Urothelium cell line (cell line): ENCODE measurements at regions not wholly inside any gene's neighbourhood (a gene's known extent, or its start where the extent isn't known, plus 50 kb on each side); places are given as distances from the start of the nearest gene placed in this dataset.
"Not testable (repeated sequence)": the region's sequence is repeated elsewhere in the genome, so short reads cannot be mapped to it uniquely, and the experiment has no call there.

Experiments
- DNase-seq: peaks from one replicate; pipeline ENCODE4 v3.0.0; 2011; ENCODE audit warnings: low spot score, mixed read lengths
- FAIRE-seq: peaks from 2 replicates; lab custom pipeline; 2011; peaks lifted over from hg19 to GRCh38; lab: Jason Lieb, UNC

DNA sequence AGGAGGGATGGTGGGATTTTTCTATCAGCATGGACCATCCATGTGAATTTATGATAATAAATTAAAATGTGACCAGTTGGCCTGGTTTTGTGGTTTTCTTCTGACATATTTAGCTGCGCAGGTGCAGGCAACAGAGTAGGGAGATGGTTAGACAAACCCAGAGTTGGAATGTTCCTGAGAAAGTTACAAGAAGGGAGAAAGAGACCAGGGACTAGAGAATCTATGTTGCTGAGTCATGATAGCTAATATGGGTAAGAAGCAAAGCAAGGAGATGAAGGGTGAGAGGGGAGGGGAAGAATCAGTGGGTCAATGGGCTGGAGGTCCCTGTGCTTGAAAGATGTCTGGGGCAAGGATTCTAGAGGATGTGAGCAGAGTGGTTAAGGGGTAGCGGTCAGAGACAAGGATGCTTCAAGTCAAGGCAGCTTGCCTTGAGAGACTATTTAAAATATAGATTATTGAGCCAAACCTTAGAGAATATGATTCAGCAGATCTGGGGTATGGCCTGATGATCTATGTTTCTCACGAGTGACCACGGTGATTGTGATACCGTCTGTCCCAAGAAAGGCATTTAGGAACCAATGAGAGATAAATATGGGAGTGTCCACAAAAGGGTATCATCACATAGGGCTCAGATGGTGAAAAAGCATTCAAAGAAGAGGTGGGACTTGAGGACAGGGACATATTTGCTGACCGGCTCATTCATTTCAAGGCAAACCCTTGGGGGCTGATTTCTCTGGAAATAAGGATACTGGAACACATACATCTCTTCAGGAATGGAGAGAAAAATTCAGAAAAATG is 219.7 kb upstream of the PLD5 start:
- no peak for FAIRE-seq

DNA sequence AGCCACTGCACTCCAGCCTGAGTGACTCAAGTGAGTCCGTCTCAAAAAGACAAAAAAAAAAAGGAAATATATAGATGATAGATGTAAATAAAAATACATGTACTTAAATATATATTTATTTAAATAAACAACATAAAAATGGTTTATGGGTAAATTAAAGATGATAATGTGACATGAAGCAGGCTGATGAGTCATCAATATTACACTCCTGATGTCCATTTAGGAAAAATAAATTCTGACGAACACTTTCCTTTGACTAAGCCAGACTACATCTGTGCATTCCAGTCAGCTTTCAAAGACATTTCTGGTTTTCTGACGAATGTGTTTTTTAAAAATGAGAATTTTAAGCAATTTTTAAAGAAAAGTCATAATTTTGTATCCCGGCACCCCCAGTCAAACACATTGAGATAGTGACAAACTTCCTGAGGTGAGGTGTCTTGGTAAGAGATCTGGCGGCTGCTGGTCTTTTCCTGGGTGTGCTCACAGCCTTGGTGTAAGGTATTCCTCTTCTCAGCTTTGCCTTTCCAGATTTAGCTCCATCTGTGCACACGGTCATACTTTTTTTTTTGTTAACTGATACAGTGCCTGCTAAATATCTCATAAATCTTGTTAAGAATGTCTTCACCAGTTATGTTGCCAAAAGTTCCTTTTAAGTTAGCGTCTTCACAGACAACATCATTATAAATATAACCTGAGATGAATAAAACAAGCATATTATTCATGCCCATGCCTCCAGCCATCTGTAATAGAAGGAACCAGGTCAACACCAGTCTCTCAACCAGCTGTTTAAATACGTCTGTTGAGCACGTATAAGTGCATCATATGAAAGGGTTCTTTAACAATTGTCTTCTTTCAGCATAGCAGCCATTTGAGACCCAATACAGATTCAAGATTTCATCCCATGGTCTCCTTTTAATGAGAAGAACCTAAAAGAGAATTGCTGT is 214.5 kb upstream of the PLD5 start:
- no peak for DNase-seq
- no peak for FAIRE-seq

More for the DNA sequence above, 219.7 kb upstream of the PLD5 start:
- DNase-seq = no peak

GRCh38 chr1:242736611-242737010 is 212.1 kb upstream of the PLD5 start:
- FAIRE-seq = no peak

GRCh38 chr1:242735323-242735722 is 210.8 kb upstream of the PLD5 start:
- DNase-seq (no peak), FAIRE-seq (no peak)

More at GRCh38 chr1:242736611-242737010, 212.1 kb upstream of the PLD5 start:
- DNase-seq = no peak

DNA sequence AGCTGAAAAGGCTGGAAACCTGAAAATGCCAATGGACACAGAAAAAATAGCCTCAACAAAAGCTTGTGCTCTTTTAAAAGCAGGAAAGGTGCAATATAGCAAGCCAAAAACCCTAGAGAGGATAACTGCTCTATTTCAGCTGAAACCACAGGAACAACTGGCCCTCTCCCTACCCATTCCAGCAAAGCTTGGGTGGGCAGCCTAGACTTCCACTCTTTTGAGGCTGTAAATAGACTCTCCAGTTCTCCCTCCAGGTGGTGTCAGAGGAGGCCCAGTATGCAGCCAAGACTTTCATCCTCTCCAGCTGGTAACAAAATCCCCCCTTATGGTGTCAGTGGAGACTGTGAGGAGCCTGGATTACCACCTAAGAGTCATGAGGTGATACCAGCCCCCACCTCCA is 206.9 kb upstream of the PLD5 start:
- no peak for FAIRE-seq
- no peak for DNase-seq

DNA sequence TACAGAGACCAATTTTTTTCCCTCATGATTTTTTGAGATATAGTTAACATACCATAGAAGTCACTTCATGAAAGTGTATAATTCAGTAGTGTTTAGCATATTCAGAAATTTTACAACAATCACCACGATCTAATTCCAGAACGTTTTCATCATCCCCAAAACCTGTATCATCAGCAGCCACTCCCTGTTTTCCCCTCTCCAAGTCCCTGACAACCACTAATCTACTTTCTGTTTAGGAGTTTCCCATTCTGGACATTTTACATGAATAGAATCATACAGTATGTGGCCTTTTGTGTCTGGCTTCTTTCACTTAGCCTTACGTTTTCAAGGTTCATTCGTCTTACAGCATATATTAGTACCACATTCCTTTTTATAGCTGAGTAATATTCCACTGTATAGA is 204.2 kb upstream of the PLD5 start:
- DNase-seq (no peak), FAIRE-seq (no peak)

DNA sequence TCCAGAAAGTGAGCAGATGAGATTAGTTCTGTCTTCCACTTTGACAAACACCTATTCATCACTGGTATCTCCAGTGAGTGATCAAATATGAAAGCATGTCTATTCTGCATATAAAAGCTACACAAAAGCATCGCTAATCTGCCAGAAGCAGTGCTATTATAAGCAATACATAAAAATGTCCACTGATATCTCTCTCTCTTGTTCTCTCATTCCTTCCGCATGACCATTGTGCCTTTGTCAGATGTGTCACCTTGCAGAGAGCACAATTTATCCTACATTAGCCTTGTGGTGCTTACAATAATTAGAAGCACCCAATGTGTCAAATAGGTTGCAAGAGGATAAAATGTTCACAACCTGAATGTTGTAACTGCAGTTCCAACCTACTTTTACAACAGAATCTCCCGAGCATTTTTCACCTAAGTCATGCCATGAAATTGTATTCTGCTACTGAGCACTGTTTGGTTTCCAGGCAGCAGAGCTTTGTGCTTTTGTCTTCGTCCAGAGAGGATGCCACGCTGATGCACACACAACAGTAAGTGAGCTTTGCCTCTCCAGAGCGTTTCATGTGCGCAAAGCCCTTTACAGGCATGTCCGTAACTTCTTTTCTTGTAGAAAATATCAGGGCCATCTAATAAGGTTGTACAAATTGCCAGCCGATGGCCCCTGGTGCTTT is 198.7 kb upstream of the PLD5 start:
- FAIRE-seq (no peak), DNase-seq (no peak)

DNA sequence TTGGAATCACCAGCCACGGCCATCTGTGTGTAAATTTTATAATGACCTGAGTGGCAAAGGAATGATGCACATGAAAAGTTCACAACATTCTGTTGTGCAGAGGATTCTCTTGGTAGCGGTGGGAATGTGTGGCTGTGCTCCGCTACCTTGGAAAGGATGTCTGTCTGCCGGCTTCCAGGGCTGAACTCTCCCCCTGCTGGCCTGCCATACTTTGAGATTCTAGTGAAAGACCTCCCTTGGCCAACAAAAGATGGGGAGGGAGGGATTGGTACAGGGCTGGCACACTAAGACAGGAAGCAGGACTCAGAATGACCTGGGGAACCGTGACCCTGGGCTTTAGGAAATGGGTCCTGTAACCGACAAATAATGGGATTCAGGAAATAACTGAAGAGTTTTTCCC is 194.5 kb upstream of the PLD5 start:
- FAIRE-seq = no peak
- no peak for DNase-seq

DNA sequence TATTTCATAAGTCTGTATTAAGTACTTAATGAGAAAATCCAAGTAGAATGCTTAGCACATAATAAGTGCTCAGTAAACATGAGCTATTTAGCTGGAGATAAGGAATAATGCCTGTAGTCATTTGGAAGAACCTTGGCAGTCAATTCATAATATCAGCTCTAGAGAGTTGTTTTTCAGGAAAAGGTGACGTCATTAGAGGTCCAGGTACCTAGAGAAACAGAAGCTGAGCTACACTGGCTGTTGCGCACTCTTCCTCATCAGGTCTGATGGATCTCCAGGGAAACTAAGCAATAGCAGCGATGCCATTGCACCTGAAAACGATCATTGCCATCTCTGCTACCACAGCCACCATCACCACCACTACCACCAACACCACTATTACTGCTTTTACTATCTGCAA is 187.8 kb upstream of the PLD5 start:
- no peak for FAIRE-seq
- no peak for DNase-seq

DNA sequence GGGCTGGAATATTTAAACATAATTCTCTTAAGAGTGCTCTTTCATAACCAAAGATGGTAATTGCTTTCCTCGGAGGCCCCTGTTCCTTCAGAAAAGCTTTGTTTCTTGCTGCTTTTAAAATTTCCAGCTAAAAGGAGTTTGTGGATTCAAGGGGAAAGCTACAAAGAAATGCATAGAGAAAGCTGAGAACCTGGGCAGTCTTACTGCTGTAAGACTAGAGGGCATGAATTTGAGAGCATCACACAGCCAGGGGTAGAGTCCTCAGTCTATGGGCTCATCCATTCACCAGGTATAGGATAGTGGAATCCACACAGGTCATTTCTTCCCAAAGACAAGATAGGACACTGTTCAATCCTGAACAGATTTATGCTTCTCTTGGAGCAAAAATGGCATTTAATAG is 186.3 kb upstream of the PLD5 start:
- FAIRE-seq (no peak), DNase-seq (no peak)

GRCh38 chr1:242710286-242710685 is 185.8 kb upstream of the PLD5 start:
- DNase-seq (no peak), FAIRE-seq (no peak)

GRCh38 chr1:242703467-242703866 is 179.0 kb upstream of the PLD5 start:
- DNase-seq (no peak), FAIRE-seq (no peak)

- DNase-seq (no peak), FAIRE-seq (no peak)
These were observed 168.5 kb upstream of the PLD5 start for GRCh38 chr1:242692988-242693387.

DNA sequence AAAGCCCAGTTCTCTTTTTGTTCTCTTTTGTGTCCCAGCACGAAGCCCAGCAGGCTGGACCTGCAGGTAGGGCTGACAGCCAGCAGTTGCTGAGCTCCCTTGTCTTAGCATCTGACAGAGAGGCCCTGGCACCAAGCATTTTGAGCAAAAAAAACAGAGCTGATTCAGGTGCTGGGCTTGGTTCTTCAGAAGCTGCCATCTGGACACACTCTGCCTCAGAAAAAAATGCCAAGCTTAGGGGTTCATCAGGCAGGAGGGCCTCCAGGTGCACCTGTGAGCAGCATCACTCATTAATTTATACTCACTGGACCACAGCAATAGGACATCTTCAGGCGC is 167.1 kb upstream of the PLD5 start:
- FAIRE-seq = no peak
- no peak for DNase-seq

DNA sequence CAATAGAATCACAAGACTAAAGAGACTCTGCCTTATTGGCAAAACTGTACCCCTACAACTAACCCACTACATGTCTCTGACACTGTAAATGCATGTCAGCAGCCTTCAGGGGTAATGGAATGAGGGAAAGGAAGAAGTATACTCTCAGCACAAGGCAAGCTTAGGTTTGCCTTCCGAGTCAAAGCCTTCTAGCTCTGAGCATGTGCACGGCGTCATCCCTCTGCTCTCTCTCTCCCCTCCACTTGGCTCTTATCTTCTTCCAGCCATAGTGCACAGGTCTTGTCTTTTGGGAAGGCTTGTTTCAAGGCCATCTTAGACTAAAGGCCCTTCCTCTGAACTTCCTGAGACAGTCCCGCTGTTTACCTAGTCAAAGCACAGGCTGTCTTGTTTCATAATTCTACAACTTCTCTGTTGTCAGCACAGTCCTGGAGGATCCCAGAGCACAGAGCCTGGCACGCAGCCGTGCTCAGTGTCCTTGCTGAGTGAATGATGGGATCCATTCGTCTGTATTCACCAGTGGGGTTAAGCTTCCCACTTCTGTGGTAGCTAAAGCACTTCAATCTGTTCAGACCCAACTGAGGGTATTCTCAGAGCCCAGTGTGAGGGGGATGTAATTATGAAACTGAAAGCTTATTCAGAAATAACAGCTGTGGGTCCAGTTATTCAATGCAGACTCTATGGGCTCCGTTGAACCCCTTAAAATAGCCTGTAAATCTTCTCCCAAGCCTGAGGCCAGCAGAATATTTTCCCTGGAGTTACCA is 166.5 kb upstream of the PLD5 start:
- DNase-seq (no peak), FAIRE-seq (no peak)

DNA sequence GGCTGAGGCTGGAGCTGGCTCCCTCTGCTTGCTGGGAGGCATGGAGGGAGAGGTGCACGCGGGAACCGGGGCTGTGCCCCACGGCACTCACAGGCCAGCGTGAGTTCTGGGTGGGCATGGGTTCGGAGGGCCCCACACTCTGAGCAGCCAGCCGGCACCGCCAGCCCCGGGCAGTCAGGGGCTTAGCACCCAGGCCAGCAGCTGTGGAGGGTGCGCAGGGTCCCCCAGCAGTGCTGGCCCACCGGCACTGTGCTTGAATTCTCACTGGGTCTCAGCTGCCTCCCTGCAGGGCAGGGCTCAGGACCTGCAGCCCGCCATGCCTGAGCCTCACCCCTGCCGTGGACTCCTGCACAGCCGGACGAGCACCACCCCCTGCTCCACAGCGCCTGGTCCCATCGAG is 164.9 kb upstream of the PLD5 start:
- DNase-seq = no peak
- FAIRE-seq = no peak

DNA sequence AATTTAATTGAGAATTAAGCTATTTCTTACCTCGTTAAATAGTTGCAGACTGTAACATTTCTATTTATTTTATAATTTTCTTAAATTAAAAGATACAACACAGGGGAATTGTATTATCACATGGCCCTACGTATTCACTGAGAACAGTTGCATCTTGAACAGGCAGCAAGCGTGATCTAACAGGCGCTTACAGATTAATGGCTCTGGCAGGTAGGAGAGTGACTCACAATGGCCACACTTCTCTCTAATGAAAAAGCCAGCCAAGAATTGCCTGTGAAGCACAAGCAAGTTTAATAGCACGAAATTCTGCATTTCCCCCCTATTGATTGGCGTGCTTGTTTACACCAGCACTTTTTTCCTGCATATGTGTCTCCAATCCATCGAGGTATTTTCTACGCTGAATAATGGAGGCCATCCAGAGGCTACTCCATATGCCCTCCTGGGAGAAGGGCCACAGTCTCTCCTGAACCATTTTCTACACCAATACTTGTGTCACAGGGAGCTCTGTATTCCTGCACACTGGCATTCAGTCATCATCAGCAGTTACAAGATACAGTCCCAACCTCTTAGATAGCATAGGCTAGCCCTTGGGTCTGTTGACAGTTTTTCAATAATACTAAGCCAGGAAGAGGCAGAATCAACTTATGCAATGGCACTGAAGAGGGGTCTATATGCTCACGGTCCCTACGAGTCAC is 150.6 kb upstream of the PLD5 start:
- DNase-seq = no peak
- FAIRE-seq = no peak

GRCh38 chr1:242673652-242674051 is 149.2 kb upstream of the PLD5 start:
- no peak for DNase-seq
- no peak for FAIRE-seq

- FAIRE-seq, DNase-seq: not testable (repeated sequence)
These were observed 148.7 kb upstream of the PLD5 start for GRCh38 chr1:242673165-242673564.

- FAIRE-seq (no peak), DNase-seq (no peak)
These were observed 145.5 kb upstream of the PLD5 start for GRCh38 chr1:242670019-242670418.
